Muscle of leg (tissue), 3 donors: ENCODE measurements at regions not wholly inside any gene's neighbourhood (a gene's known extent, or its start where the extent isn't known, plus 50 kb on each side); places are given as distances from the start of the nearest gene placed in this dataset.
"Not testable (repeated sequence)": the region's sequence is repeated elsewhere in the genome, so short reads cannot be mapped to it uniquely, and the experiment has no call there.

Experiments used
- DNase-seq: peaks from one replicate; pipeline ENCODE4 v3.0.0; 2013
- H3K27ac ChIP-seq: one replicate; pipeline ENCODE4 v1.5.1; 2013; ENCODE audit warnings: mild to moderate bottlenecking, low read length, control low read depth
- H3K27me3 ChIP-seq: one replicate; pipeline ENCODE4 v1.6.1; 2013; ENCODE audit warnings: low read length; ENCODE audit not compliant: control insufficient read depth, insufficient read depth
- H3K36me3 ChIP-seq: one replicate; pipeline ENCODE4 v1.6.1; 2013; ENCODE audit warnings: low read length; ENCODE audit not compliant: control insufficient read depth, insufficient read depth
- H3K4me1 ChIP-seq: one replicate; pipeline ENCODE4 v1.6.1; 2013; ENCODE audit warnings: low read length; ENCODE audit not compliant: control insufficient read depth, insufficient read depth
- H3K4me3 ChIP-seq: one replicate; pipeline ENCODE4 v1.5.1; 2013; ENCODE audit warnings: low read length, control low read depth
- H3K9me3 ChIP-seq: replicated peaks from 2 replicates; pipeline ENCODE4 v1.6.1; 2013; ENCODE audit warnings: low read depth, low read length; ENCODE audit not compliant: control insufficient read depth
- WGBS: methylation state at CpG from one replicate; pipeline ENCODE4 v1.1.5; 2013; ENCODE audit warnings: missing lambda C conversion rate; ENCODE audit not compliant: insufficient coverage; 5-methylcytosine and 5-hydroxymethylcytosine counted together

- H3K9me3 ChIP-seq, result no peaks in the 10 kb centered on the region
- no peak for DNase-seq
- no CpG with 5 or more reads among the region's 1 CpG for WGBS
- H3K4me3 ChIP-seq, result no peak overlapping the region
- H3K36me3 ChIP-seq, result no peaks in the 10 kb centered on the region
- no peak overlapping the region for H3K27ac ChIP-seq
- no peaks in the 10 kb centered on the region for H3K27me3 ChIP-seq
- no peaks in the 10 kb centered on the region for H3K4me1 ChIP-seq
These were observed 663.7 kb downstream of the EFNB2 start for GRCh38 chr13:105871768-105872167.

DNA sequence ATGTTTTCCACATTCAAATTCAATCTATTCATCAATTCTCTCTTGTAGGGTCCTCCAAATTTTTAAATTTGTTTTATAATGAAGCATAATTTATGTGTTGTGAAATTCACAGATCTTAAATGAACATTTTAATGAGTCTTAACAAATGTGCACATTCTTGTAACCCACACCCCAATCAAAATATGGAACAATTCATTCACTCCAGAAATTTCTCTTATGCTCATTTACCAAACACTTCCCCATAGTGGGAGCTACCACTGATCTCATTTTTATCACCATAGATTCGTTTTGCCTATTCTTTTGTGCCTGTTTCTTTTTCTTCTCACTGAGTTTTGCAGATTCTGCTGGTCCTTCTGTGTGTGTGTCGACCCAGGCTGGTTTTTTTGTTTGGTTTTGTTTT is 664.1 kb downstream of the EFNB2 start:
- H3K4me1 ChIP-seq, result no peaks in the 10 kb centered on the region
- H3K36me3 ChIP-seq, result no peaks in the 10 kb centered on the region
- no peak for DNase-seq
- no peak overlapping the region for H3K4me3 ChIP-seq
- no peak overlapping the region for H3K27ac ChIP-seq
- H3K27me3 ChIP-seq, result no peaks in the 10 kb centered on the region
- no CpG with 5 or more reads among the region's 2 CpGs for WGBS
- H3K9me3 ChIP-seq, result no peaks in the 10 kb centered on the region

GRCh38 chr13:105863300-105863920 is 672.1 kb downstream of the EFNB2 start:
- Histone ChIP-seq H3K4me3 (no peak overlapping the region), H3K4me1 (no peaks in the 10 kb centered on the region), H3K27ac (no peak overlapping the region), H3K27me3 (no peaks in the 10 kb centered on the region), H3K36me3 (no peaks in the 10 kb centered on the region), H3K9me3 (no peaks in the 10 kb centered on the region)
- no peak for DNase-seq
- WGBS, result no CpG with 5 or more reads among the region's 5 CpGs

GRCh38 chr13:105848494-105848893 is 687.0 kb downstream of the EFNB2 start:
- Histone ChIP-seq H3K36me3 (no peaks in the 10 kb centered on the region), H3K4me1 (peaks cover 5% of the 10 kb centered on the region), H3K27me3 (no peaks in the 10 kb centered on the region), H3K27ac (no peak overlapping the region), H3K9me3 (no peaks in the 10 kb centered on the region), H3K4me3 (no peak overlapping the region)
- no peak for DNase-seq
- WGBS, result 76% methylated on average over 9 of the region's 11 CpGs

GRCh38 chr13:105847527-105848291 is 687.8 kb downstream of the EFNB2 start:
- peak overlapping the region; percentile 8 for H3K27ac ChIP-seq
- peak; percentile 84 for DNase-seq
- no peaks in the 10 kb centered on the region for H3K36me3 ChIP-seq
- no peaks in the 10 kb centered on the region for H3K27me3 ChIP-seq
- WGBS, result 8% methylated on average over 2 of the region's 8 CpGs
- H3K4me3 ChIP-seq, result no peak overlapping the region
- H3K4me1 ChIP-seq, result peaks cover 5% of the 10 kb centered on the region
- no peaks in the 10 kb centered on the region for H3K9me3 ChIP-seq

DNA sequence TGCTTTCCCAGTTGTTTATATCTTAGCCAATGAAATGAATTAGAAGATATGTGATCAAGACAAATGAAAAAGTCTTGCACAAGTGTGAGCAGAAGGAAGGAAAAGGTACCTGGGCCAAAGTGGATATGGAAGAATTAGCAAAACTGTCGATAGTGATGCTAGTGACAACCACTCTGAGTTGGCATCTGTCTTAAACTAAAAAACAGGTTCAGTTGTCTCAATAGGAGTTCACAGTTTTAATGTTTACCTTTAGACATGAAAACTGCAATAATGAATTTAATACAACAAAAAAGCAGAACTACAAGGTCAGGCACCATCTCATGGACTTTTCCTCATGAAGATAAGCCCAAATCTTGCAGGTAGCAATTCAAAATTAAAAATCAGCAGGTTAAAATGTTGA is 688.5 kb downstream of the EFNB2 start:
- Histone ChIP-seq H3K4me3 (no peak overlapping the region), H3K4me1 (peaks cover 5% of the 10 kb centered on the region), H3K27me3 (no peaks in the 10 kb centered on the region), H3K9me3 (no peaks in the 10 kb centered on the region), H3K36me3 (no peaks in the 10 kb centered on the region), H3K27ac (no peak overlapping the region)
- DNase-seq, result no peak
- 67% methylated on average over 1 of the region's 1 CpG for WGBS

DNA sequence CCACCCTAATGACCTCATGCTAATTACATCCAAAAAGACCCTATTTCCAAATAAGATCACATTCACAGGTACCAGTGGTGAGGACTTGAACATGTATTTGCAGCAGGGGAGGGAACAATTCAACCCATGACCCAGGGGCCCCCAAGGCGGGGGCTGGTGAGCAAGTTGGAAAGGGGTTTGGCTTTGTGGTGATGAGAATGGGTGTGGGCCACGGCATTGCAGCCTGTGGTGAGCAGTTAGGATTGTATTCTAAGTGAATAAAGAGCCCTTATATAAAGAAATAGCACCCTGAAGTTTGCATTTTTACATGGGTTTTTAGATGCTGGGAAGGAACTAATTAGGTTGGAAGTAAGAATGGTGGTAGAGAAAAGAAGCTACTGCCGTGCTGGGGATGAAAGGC is 694.2 kb downstream of the EFNB2 start:
- Histone ChIP-seq H3K4me1 (no peaks in the 10 kb centered on the region), H3K4me3 (no peak overlapping the region), H3K36me3 (no peaks in the 10 kb centered on the region), H3K27me3 (no peaks in the 10 kb centered on the region), H3K27ac (no peak overlapping the region), H3K9me3 (no peaks in the 10 kb centered on the region)
- no peak for DNase-seq
- WGBS, result 82% methylated on average over 2 of the region's 3 CpGs

DNA sequence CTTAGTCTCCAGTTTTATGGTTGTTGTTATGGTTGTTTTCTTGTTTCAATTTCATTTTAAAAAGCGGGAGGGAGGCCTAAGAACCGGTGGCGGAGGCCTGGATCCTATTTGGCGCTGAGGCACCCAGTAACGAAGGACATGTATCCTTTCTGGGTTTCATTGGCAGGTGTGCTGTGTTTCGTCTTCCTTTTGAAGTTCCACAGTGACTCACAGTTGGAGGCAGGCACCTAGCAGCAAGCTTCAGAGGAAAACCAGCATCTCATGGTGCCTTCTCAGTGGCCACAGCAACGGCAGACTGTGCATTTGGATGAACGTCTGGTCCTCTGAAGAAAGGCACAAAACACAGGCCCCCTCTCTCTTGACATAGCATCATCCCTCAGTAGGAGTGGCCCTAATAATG is 697.2 kb downstream of the EFNB2 start:
- Histone ChIP-seq H3K9me3 (no peaks in the 10 kb centered on the region), H3K4me1 (no peaks in the 10 kb centered on the region), H3K27ac (no peak overlapping the region), H3K36me3 (no peaks in the 10 kb centered on the region), H3K4me3 (no peak overlapping the region), H3K27me3 (no peaks in the 10 kb centered on the region)
- no peak for DNase-seq
- 86% methylated on average over 8 of the region's 8 CpGs for WGBS

DNA sequence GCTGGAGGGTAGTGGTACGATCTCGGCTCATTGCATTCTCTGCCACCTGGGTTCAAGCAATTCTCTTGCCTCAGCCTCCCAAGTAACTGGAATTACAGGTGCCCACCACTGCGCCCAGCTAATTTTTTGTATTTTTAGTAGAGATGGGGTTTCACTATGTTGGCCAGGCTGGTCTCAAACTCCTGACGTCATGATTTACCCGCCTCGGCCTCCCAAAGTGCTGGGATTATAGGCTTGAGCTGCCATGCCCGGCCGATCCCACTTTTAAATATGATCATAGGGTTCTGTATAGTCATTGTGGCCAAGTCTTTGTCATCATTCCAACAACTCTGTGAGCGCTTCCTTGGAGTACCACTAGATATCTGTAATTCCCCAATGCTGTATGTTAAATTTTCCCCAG is 698.2 kb downstream of the EFNB2 start:
- H3K9me3 ChIP-seq, H3K4me3 ChIP-seq, H3K36me3 ChIP-seq, H3K4me1 ChIP-seq, H3K27me3 ChIP-seq, H3K27ac ChIP-seq, DNase-seq: not testable (repeated sequence)
- no CpG with 5 or more reads among the region's 9 CpGs for WGBS

GRCh38 chr13:105830821-105831220 is 704.6 kb downstream of the EFNB2 start:
- DNase-seq, result no peak
- H3K36me3 ChIP-seq, result no peaks in the 10 kb centered on the region
- H3K27me3 ChIP-seq, result no peaks in the 10 kb centered on the region
- H3K27ac ChIP-seq, result no peak overlapping the region
- no peaks in the 10 kb centered on the region for H3K4me1 ChIP-seq
- H3K4me3 ChIP-seq, result no peak overlapping the region
- no CpG with 5 or more reads among the region's 4 CpGs for WGBS
- no peaks in the 10 kb centered on the region for H3K9me3 ChIP-seq
